Lung (tissue), 11 donors: ENCODE measurements at regions not wholly inside any gene's neighbourhood (a gene's known extent, or its start where the extent isn't known, plus 50 kb on each side); places are given as distances from the start of the nearest gene placed in this dataset.
A peak's percentile ranks its signal among the peaks of the same experiment; 100 is the strongest.

ENCODE experiments used
- ATAC-seq: fragments of 200-7000 bp; cut with Tn5 transposase; one replicate; pipeline ENCODE4 v1.9.1; 2020; ENCODE audit warnings: moderate number of reproducible peaks; ENCODE audit not compliant: insufficient read depth, low FRiP score
- DNase-seq, 3 donors: peaks; one replicate each; pipeline ENCODE4 v3.0.0-alpha.2; 2013 to 2017
- H3K27ac ChIP-seq, 2 donors: one replicate each; pipeline ENCODE4 v1.5.1; 2013; ENCODE audit warnings: mild to moderate bottlenecking in 2 of 2, moderate library complexity in 2 of 2, control low read depth in 1 of 2, inconsistent platforms in 1 of 2, low read depth in 1 of 2, low read length in 1 of 2
- H3K27me3 ChIP-seq, 3 donors: one replicate each; pipeline ENCODE4 v1.5.1; 2013; ENCODE audit warnings: low read length in 2 of 3; ENCODE audit not compliant: control insufficient read depth in 3 of 3, insufficient read depth in 3 of 3
- H3K36me3 ChIP-seq, 4 donors: one replicate each; pipeline ENCODE4 v1.5.1; 2013; ENCODE audit warnings: low read length in 4 of 4, mild to moderate bottlenecking in 1 of 4, moderate library complexity in 1 of 4; ENCODE audit not compliant: control insufficient read depth in 4 of 4, insufficient read depth in 4 of 4
- H3K4me1 ChIP-seq, 5 donors: one replicate each; pipeline ENCODE4 v1.5.1; 2013; ENCODE audit warnings: low read length in 5 of 5, mild to moderate bottlenecking in 2 of 5, moderate library complexity in 1 of 5; ENCODE audit not compliant: control insufficient read depth in 5 of 5, insufficient read depth in 5 of 5
- H3K4me3 ChIP-seq: one replicate; pipeline ENCODE4 v1.5.1; 2013; ENCODE audit warnings: mild to moderate bottlenecking, control low read depth, moderate library complexity
- H3K9ac ChIP-seq, 2 donors: one replicate each; pipeline ENCODE4 v1.5.1; 2013; ENCODE audit warnings: low read length in 2 of 2, control low read depth in 1 of 2; ENCODE audit not compliant: insufficient read depth in 1 of 2
- H3K9me3 ChIP-seq, 4 donors: one replicate each; pipeline ENCODE4 v1.5.1; 2013; ENCODE audit warnings: low read length in 3 of 4, mild to moderate bottlenecking in 1 of 4, moderate library complexity in 1 of 4; ENCODE audit not compliant: control insufficient read depth in 4 of 4, insufficient read depth in 3 of 4
- WGBS, 2 donors: extraction: QIAGEN DNeasy Blood & Tissue Kit; methylation state at CpG; one replicate each; pipeline ENCODE4 v1.1.7; 2013; 5-methylcytosine and 5-hydroxymethylcytosine counted together
- TF ChIP-seq, protein P1 (sequence below): IDR thresholded peaks from 2 replicates; pipeline ENCODE4 v1.5.1; 2012; ENCODE audit warnings: mild to moderate bottlenecking; ENCODE audit errors: control extremely low read depth, extremely low read depth
- donor health status: control.
- donor health status: control.
- donor health status: Bipolar disorder and iron deficiency.
- donor health status: healthy.
- donor health status: DM: yes; HTN: yes; CAD: no.

DNA sequence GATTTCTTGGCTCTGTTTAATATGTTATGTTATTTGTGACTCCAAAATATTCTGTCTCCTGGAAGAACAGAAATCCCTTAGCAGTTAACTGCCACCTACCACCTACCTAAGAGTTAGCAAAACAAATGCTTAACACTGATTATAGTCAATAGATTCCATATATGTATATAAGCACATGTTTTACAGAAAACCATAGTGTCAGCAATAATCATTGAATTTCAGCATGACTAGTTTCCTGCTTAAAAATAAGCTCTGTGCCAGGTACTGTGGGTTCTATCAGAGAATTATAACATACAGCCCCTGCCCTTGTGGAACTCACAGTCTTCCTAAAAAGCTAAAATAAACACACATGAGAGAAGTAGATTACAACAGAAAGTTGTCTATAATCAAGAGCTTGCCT, 561.9 kb upstream of the CAMK1G start:
- DNase-seq (no peak), ATAC-seq (no peak)
- Histone ChIP-seq H3K36me3 (no peaks in the 10 kb centered on the region), H3K9ac (no peak overlapping the region), H3K9me3 (peaks cover 0 to 6% (median 3%) of the 10 kb centered on the region in 4 donors), H3K4me1 (no peaks in the 10 kb centered on the region), H3K27ac (no peak overlapping the region), H3K27me3 (no peaks in the 10 kb centered on the region), H3K4me3 (no peak overlapping the region)
- TF ChIP-seq, protein P1, sequence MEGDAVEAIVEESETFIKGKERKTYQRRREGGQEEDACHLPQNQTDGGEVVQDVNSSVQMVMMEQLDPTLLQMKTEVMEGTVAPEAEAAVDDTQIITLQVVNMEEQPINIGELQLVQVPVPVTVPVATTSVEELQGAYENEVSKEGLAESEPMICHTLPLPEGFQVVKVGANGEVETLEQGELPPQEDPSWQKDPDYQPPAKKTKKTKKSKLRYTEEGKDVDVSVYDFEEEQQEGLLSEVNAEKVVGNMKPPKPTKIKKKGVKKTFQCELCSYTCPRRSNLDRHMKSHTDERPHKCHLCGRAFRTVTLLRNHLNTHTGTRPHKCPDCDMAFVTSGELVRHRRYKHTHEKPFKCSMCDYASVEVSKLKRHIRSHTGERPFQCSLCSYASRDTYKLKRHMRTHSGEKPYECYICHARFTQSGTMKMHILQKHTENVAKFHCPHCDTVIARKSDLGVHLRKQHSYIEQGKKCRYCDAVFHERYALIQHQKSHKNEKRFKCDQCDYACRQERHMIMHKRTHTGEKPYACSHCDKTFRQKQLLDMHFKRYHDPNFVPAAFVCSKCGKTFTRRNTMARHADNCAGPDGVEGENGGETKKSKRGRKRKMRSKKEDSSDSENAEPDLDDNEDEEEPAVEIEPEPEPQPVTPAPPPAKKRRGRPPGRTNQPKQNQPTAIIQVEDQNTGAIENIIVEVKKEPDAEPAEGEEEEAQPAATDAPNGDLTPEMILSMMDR, result no peak

DNA sequence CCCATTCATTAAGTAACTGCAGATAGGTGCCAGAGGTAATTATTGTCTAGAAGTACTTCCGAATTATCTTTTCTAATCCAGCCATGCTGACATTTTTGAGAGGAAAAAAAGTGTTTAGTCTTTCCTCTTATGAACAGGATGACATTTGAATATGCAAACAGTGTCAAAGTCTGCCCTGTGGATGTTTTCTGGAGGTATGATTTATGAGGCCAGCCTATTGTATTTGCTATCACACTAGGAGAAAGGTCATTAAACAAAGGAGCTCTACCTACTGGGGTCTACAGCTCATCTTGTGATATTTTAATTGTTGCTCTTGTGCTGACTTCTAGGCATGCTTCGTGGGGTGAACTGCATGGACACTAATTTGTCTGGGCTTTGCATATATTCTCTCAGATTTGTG, 559.7 kb upstream of the CAMK1G start:
- DNase-seq (no peak), ATAC-seq (no peak)
- no peaks in the 10 kb centered on the region for H3K4me1 ChIP-seq
- no peaks in the 10 kb centered on the region for H3K27me3 ChIP-seq
- peaks cover 0 to 6% (median 3%) of the 10 kb centered on the region in 4 donors for H3K9me3 ChIP-seq
- no peak overlapping the region for H3K9ac ChIP-seq
- TF ChIP-seq, protein P1, result no peak
- H3K4me3 ChIP-seq, result no peak overlapping the region
- 66 to 84% methylated on average over 2 of the region's 2 CpGs for WGBS, 2 donors
- H3K27ac ChIP-seq, result no peak overlapping the region
- no peaks in the 10 kb centered on the region for H3K36me3 ChIP-seq

DNA sequence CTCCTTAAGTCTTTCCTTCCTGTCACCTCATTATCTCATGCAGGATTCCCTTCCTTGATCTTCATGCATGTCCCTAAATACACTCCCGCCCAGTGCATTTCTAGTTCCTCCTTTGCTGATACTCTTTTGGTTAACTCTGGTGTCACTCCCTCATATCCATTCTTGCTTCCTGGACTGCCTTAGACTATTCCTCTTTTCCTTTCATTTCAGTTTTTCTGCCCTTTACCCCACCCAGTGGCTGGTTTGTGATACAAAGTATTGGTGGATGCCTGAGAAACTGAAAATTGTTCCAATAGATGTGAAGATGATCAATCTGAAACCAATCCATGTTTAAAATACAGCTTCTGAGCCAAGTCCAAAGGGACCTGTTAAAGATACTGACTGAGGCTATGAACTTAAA, 553.8 kb upstream of the CAMK1G start:
- Histone ChIP-seq H3K9ac (no peak overlapping the region), H3K27ac (no peak overlapping the region), H3K9me3 (no peaks in the 10 kb centered on the region), H3K36me3 (no peaks in the 10 kb centered on the region), H3K4me1 (no peaks in the 10 kb centered on the region), H3K4me3 (no peak overlapping the region), H3K27me3 (no peaks in the 10 kb centered on the region)
- ATAC-seq (no peak), DNase-seq (no peak)
- TF ChIP-seq, protein P1, result no peak
- WGBS, 2 donors, result 82 to 83% methylated on average over 1 of the region's 1 CpG

DNA sequence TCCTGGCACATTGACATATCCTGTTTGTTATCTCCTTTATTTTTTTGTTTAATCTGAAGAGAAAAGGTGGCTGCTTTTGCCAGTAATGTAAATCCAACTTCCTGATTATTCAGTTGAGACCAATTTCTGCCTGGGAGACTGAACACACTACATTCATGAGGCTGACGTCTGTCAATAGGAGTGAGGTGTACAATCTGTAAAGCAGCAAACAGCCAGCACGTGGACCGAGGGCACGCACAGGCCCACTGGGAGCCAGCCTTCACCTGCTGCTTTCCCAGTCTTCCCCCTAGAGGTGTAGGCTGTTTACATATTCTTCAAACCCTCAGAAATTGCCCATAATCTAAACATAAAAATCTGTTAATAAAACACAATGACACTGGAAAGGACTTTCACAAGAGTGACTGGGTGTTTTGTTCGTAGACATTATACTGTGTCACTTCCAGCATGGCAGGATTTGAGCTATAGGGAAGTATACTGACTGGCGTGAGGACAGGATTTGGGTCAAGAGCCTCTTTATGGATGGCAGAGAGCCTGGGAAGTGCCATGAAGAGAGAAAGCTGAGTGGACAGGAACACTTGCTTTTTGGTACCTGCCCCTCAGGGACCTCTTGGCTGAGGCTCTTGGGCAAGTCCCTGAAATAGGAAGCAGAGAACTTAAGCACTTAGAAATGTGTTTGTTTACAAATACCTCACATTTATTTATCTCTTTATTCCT, 552.9 kb upstream of the CAMK1G start:
- Histone ChIP-seq H3K36me3 (no peaks in the 10 kb centered on the region), H3K9ac (no peak overlapping the region), H3K9me3 (no peaks in the 10 kb centered on the region), H3K4me3 (no peak overlapping the region), H3K27me3 (no peaks in the 10 kb centered on the region), H3K4me1 (no peaks in the 10 kb centered on the region), H3K27ac (no peak overlapping the region)
- 50 to 78% methylated on average over 6 of the region's 6 CpGs for WGBS, 2 donors
- DNase-seq (peak in 2 of 3 donors; percentile 8 to 16), ATAC-seq (no peak)
- TF ChIP-seq, protein P1, result no peak
